ENCODE measurements at regions not wholly inside any gene's neighbourhood (a gene's known extent, or its start where the extent isn't known, plus 50 kb on each side); places are given as distances from the start of the nearest gene placed in this dataset.

GRCh38 chr7:118129041-118129795, 54.7 kb upstream of the LSM8 start:
- no peak overlapping the region for H3K4me2 ChIP-seq (ENCODE audit: low read length)
- H3K4me3 ChIP-seq (ENCODE audit: low read length): no peak overlapping the region
- no peak overlapping the region for H3K4ac ChIP-seq (ENCODE audit: low read depth, low read length)
- H3K36me3 ChIP-seq (ENCODE audit: control insufficient read depth, insufficient read depth, low read length): no peaks in the 10 kb centered on the region
- no peaks in the 10 kb centered on the region for H3K79me1 ChIP-seq (ENCODE audit: low read length)
- H3K4me1 ChIP-seq (ENCODE audit: control insufficient read depth, low read depth, low read length): no peaks in the 10 kb centered on the region
- H3K27me3 ChIP-seq (ENCODE audit: insufficient read depth, low read length, poor library complexity): no peaks in the 10 kb centered on the region
- WGBS (ENCODE audit: extremely low coverage, insufficient coverage, low lambda C conversion rate): no CpG with 5 or more reads among the region's 3 CpGs
- no peak overlapping the region for H3K23ac ChIP-seq (ENCODE audit: low read length)
- no peak overlapping the region for H4K8ac ChIP-seq (ENCODE audit: low read depth, low read length)
- no peak overlapping the region for H3K27ac ChIP-seq (ENCODE audit: low read depth, low read length)
- H4K5ac ChIP-seq (ENCODE audit: low read length): no peak overlapping the region
- H3K79me2 ChIP-seq (ENCODE audit: control insufficient read depth, insufficient read depth, low read length): no peaks in the 10 kb centered on the region
- H2BK5ac ChIP-seq (ENCODE audit: low read length): no peak overlapping the region
- no peak overlapping the region for H3K9ac ChIP-seq (ENCODE audit: low read length)
- H2BK15ac ChIP-seq (replicated peaks; ENCODE audit: low read depth): no peak overlapping the region
- DNase-seq: no peak
- H3K18ac ChIP-seq (ENCODE audit: low read length): no peak overlapping the region
- H2AK5ac ChIP-seq (ENCODE audit: low read length): no peak overlapping the region
- no peak overlapping the region for H3K56ac ChIP-seq (ENCODE audit: low read length)
- H2BK120ac ChIP-seq (ENCODE audit: low read depth, low read length): no peak overlapping the region

DNA sequence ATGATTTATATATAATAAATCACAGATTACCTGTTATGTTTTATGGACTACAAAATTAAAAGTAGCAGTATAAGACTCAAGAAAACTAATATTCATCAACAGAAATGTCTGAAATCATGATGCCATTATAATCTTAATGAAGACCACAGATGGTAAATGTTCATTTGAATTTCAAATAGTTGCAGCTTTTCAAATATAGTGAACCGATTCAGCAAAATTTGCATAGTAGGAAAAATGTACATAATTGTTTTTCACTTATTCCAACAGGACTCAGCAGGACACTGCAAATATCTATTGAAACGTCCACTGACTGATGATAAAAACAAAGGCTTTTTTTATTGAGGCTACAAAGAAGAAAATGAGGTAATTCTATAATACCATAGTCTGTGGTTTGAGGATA, 51.2 kb upstream of the LSM8 start:
- no peak overlapping the region for H2BK120ac ChIP-seq (ENCODE audit: low read depth, low read length)
- no peak overlapping the region for H3K9ac ChIP-seq (ENCODE audit: low read length)
- no peaks in the 10 kb centered on the region for H3K36me3 ChIP-seq (ENCODE audit: control insufficient read depth, insufficient read depth, low read length)
- H3K27me3 ChIP-seq (ENCODE audit: insufficient read depth, low read length, poor library complexity): no peaks in the 10 kb centered on the region
- H2BK15ac ChIP-seq (replicated peaks; ENCODE audit: low read depth): no peak overlapping the region
- no peak overlapping the region for H3K27ac ChIP-seq (ENCODE audit: low read depth, low read length)
- no peaks in the 10 kb centered on the region for H3K79me1 ChIP-seq (ENCODE audit: low read length)
- no peak overlapping the region for H2AK5ac ChIP-seq (ENCODE audit: low read length)
- no peak overlapping the region for H3K4ac ChIP-seq (ENCODE audit: low read depth, low read length)
- DNase-seq: no peak
- no peak overlapping the region for H4K8ac ChIP-seq (ENCODE audit: low read depth, low read length)
- H3K4me2 ChIP-seq (ENCODE audit: low read length): no peak overlapping the region
- no peak overlapping the region for H3K23ac ChIP-seq (ENCODE audit: low read length)
- H4K5ac ChIP-seq (ENCODE audit: low read length): no peak overlapping the region
- no peak overlapping the region for H3K4me3 ChIP-seq (ENCODE audit: low read length)
- no CpG with 5 or more reads among the region's 2 CpGs for WGBS (ENCODE audit: extremely low coverage, insufficient coverage, low lambda C conversion rate)
- no peaks in the 10 kb centered on the region for H3K4me1 ChIP-seq (ENCODE audit: control insufficient read depth, low read depth, low read length)
- no peak overlapping the region for H2BK5ac ChIP-seq (ENCODE audit: low read length)
- H3K79me2 ChIP-seq (ENCODE audit: control insufficient read depth, insufficient read depth, low read length): no peaks in the 10 kb centered on the region
- no peak overlapping the region for H3K56ac ChIP-seq (ENCODE audit: low read length)
- no peak overlapping the region for H3K18ac ChIP-seq (ENCODE audit: low read length)

Measured in mesendoderm (in vitro differentiated cells).